ENCODE measurements at regions not wholly inside any gene's neighbourhood (a gene's known extent, or its start where the extent isn't known, plus 50 kb on each side); places are given as distances from the start of the nearest gene placed in this dataset.

DNA sequence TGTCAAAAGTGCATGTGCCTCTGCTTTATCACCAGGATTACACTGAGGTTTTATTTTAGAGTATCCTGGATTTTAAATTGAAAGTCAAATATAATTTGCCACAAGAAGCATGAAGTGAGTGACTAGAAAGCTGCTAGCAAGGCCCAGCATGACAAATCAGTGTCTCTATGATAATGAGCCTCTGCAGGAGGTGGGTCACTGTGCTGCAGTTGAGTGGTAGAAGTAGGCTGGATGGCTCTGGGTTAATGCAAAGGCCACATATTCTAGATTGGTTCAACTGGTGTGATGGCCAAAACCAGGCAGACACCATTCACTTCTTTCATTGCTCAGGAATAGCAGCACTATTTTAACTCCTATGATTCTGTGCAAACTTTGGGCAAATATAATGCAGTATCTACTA lies 491.5 kb downstream of the OLFM4 start:
- Mint-ChIP-seq H3K9me3 (ENCODE audit: low read depth) (no peaks in the 10 kb centered on the region), H3K4me1 (ENCODE audit: low read depth) (no peaks in the 10 kb centered on the region), H3K36me3 (ENCODE audit: low read depth) (no peaks in the 10 kb centered on the region), H3K27ac (ENCODE audit: unreplicated experiment) (no peak overlapping the region), H3K4me3 (ENCODE audit: unreplicated experiment) (no peak overlapping the region), H3K27me3 (ENCODE audit: low read depth) (no peaks in the 10 kb centered on the region)
- TF ChIP-seq, protein P1, sequence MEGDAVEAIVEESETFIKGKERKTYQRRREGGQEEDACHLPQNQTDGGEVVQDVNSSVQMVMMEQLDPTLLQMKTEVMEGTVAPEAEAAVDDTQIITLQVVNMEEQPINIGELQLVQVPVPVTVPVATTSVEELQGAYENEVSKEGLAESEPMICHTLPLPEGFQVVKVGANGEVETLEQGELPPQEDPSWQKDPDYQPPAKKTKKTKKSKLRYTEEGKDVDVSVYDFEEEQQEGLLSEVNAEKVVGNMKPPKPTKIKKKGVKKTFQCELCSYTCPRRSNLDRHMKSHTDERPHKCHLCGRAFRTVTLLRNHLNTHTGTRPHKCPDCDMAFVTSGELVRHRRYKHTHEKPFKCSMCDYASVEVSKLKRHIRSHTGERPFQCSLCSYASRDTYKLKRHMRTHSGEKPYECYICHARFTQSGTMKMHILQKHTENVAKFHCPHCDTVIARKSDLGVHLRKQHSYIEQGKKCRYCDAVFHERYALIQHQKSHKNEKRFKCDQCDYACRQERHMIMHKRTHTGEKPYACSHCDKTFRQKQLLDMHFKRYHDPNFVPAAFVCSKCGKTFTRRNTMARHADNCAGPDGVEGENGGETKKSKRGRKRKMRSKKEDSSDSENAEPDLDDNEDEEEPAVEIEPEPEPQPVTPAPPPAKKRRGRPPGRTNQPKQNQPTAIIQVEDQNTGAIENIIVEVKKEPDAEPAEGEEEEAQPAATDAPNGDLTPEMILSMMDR (IDR thresholded peaks at IDR 0.05) = no peak
- no peak for DNase-seq (ENCODE audit: low spot score)

DNA sequence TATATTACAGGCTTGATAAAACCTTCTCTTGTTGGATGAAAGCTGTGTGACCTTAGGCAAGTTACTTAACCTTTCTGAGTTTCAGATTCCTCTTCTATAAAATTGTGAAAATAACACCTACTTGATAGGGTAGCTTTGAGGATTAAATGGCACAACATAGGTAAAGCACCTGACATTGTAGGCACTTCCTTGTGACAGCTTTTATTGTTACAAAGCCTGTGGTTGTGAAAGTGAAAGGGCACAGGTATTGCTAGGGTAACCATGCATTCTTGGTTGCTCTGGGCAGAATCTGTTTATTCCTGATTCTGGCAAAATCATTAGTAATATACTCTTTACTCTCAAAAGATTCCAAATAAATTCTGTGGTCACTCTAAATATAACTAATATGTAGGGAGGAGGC lies 493.4 kb downstream of the OLFM4 start:
- no peak overlapping the region for H3K27ac Mint-ChIP-seq (ENCODE audit: unreplicated experiment)
- no peaks in the 10 kb centered on the region for H3K36me3 Mint-ChIP-seq (ENCODE audit: low read depth)
- no peak overlapping the region for H3K4me3 Mint-ChIP-seq (ENCODE audit: unreplicated experiment)
- TF ChIP-seq, protein P1 (IDR thresholded peaks at IDR 0.05) = no peak
- H3K27me3 Mint-ChIP-seq (ENCODE audit: low read depth) = peaks cover 2% of the 10 kb centered on the region
- DNase-seq (ENCODE audit: low spot score) = no peak
- H3K9me3 Mint-ChIP-seq (ENCODE audit: low read depth) = no peaks in the 10 kb centered on the region
- no peaks in the 10 kb centered on the region for H3K4me1 Mint-ChIP-seq (ENCODE audit: low read depth)

DNA sequence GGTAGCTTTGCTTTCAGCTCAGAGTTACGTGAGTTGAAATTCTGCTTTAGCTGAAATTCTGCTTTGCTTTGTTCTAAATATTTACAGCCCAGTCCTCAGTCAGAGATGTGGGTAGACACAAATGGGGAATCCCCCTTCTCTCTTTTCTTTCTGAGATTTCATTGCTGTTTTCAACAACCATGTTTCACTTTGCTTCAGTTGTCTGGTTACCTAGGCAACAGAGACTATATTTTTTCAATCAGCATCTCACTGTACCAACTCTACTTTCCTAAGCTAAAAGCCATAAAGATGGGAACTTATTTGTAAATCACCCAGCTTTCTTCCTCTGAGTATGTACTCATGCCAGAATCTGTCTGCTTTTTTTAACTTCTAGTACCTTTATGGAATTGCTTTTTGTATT lies 509.0 kb downstream of the OLFM4 start:
- TF ChIP-seq, protein P1 (IDR thresholded peaks at IDR 0.05) = no peak
- Mint-ChIP-seq H3K36me3 (ENCODE audit: low read depth) (no peaks in the 10 kb centered on the region), H3K4me1 (ENCODE audit: low read depth) (no peaks in the 10 kb centered on the region), H3K27ac (ENCODE audit: unreplicated experiment) (no peak overlapping the region), H3K4me3 (ENCODE audit: unreplicated experiment) (no peak overlapping the region), H3K9me3 (ENCODE audit: low read depth) (peaks cover 5% of the 10 kb centered on the region), H3K27me3 (ENCODE audit: low read depth) (no peaks in the 10 kb centered on the region)
- no peak for DNase-seq (ENCODE audit: low spot score)

DNA sequence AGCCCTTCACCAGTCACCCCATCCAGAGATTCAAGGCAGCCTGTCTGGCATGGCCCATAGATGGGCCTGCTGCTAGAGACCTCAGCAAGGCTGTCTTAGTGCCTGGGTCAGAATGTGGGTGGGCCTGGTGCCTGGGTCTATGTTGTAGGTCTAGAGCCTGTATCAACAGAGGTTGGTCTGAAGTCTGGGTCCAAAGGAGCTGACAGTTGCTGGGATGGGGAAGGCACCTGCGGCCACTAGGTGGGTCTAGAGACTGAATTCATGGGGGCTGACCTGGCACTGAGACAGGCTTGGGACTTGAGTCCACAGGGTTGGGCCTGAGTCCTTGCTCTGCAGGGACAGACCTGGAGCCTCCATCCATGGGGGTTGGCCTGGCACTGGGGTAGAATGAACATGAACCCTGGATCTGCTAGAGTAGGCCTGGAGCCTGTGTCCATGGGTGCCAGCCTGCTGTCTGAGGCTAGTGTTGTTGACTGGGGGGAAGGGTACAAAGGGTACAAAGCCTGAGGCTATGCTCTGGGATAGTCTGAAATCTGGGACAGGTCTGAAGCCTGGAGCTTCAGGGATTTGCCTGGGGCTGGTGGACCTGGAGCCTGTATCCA lies 516.8 kb downstream of the OLFM4 start:
- Mint-ChIP-seq H3K27me3 (ENCODE audit: low read depth) (no peaks in the 10 kb centered on the region), H3K4me1 (ENCODE audit: low read depth) (no peaks in the 10 kb centered on the region), H3K4me3 (ENCODE audit: unreplicated experiment) (no peak overlapping the region), H3K27ac (ENCODE audit: unreplicated experiment) (no peak overlapping the region), H3K36me3 (ENCODE audit: low read depth) (no peaks in the 10 kb centered on the region), H3K9me3 (ENCODE audit: low read depth) (no peaks in the 10 kb centered on the region)
- TF ChIP-seq, protein P1 (IDR thresholded peaks at IDR 0.05) = no peak
- DNase-seq (ENCODE audit: low spot score) = peak; percentile 78

DNA sequence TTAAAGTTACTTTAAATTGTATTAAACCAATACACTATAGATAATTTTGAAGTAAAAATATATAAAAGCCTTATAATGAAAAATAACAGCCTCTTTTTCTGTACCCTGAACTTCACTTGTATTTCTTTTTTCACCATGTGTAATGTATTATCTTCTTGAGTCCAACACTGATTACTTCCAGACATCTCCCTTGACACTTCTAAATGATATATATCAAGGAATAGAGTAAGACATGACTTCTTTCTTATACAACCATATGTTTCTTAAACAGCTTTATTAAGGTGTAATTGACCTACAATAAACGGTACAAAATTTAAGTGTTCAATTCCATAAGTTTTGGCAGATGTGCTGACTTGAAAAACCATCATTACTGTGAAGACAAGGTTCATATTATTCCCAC lies 531.9 kb downstream of the OLFM4 start:
- Mint-ChIP-seq H3K4me3 (ENCODE audit: unreplicated experiment) (no peak overlapping the region), H3K36me3 (ENCODE audit: low read depth) (no peaks in the 10 kb centered on the region), H3K4me1 (ENCODE audit: low read depth) (peaks cover 7% of the 10 kb centered on the region), H3K27me3 (ENCODE audit: low read depth) (no peaks in the 10 kb centered on the region), H3K9me3 (ENCODE audit: low read depth) (peaks cover 2% of the 10 kb centered on the region), H3K27ac (ENCODE audit: unreplicated experiment) (no peak overlapping the region)
- no peak for DNase-seq (ENCODE audit: low spot score)
- TF ChIP-seq, protein P1 (IDR thresholded peaks at IDR 0.05) = no peak

Data from chondrocyte (in vitro differentiated cells).